ENCODE measurements at regions not wholly inside any gene's neighbourhood (a gene's known extent, or its start where the extent isn't known, plus 50 kb on each side); places are given as distances from the start of the nearest gene placed in this dataset.

DNA sequence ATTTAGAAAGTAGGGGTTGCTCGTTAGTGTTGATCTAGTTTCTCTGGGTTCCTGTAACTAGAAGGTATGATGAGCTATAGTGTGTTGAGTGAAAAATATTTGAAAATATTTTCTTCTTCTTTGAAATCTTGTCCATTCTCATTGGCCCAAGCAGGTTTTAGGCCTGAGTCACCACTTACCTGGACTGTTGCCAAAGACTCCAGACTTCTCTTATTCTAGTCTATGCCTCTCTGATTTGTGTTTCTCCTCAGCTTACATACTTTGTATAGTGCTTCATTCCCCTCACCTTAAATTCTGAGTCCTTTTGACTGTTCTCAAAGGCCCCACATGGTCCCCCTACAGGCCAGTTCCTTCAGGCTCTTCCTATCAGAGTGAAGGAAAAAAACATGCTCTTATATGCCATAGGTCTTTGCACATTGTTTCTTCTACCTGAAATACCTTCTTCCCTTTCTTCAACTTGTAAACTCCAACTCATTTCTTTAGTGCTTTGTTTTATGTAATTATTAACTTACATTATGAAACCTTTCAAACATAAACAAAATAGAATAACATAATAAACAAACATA, 258.2 kb downstream of the PPP1R2C start:
- no peaks in the 10 kb centered on the region for H3K4me1 ChIP-seq (ENCODE audit: control insufficient read depth in 5 of 5, insufficient read depth in 5 of 5, low read length in 5 of 5)

GRCh38 chrX:42515939-42516338, 262.0 kb downstream of the PPP1R2C start:
- no peak overlapping the region for H3K27ac ChIP-seq (ENCODE audit: low read depth in 1 of 2, low read length in 1 of 2)
- WGBS, 2 donors: 87 to 93% methylated on average over 1 of the region's 1 CpG
- DNase-seq: no peak
- TF ChIP-seq, protein P1, sequence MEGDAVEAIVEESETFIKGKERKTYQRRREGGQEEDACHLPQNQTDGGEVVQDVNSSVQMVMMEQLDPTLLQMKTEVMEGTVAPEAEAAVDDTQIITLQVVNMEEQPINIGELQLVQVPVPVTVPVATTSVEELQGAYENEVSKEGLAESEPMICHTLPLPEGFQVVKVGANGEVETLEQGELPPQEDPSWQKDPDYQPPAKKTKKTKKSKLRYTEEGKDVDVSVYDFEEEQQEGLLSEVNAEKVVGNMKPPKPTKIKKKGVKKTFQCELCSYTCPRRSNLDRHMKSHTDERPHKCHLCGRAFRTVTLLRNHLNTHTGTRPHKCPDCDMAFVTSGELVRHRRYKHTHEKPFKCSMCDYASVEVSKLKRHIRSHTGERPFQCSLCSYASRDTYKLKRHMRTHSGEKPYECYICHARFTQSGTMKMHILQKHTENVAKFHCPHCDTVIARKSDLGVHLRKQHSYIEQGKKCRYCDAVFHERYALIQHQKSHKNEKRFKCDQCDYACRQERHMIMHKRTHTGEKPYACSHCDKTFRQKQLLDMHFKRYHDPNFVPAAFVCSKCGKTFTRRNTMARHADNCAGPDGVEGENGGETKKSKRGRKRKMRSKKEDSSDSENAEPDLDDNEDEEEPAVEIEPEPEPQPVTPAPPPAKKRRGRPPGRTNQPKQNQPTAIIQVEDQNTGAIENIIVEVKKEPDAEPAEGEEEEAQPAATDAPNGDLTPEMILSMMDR (IDR thresholded peaks at IDR 0.05; ENCODE audit: control extremely low read depth, extremely low read depth): no peak
- H3K27me3 ChIP-seq (ENCODE audit: control insufficient read depth in 3 of 3, insufficient read depth in 3 of 3, low read length in 2 of 3): peaks cover 0 to 2% (median 0%) of the 10 kb centered on the region in 3 donors
- ATAC-seq (ENCODE audit: insufficient read depth, low FRiP score): no peak
- no peak overlapping the region for H3K9ac ChIP-seq (ENCODE audit: insufficient read depth in 1 of 2, low read length in 2 of 2)
- H3K36me3 ChIP-seq (ENCODE audit: control insufficient read depth in 4 of 4, insufficient read depth in 4 of 4, low read length in 4 of 4): no peaks in the 10 kb centered on the region
- peaks cover 0 to 2% (median 0%) of the 10 kb centered on the region in 4 donors for H3K9me3 ChIP-seq (ENCODE audit: control insufficient read depth in 4 of 4, insufficient read depth in 3 of 4, low read length in 3 of 4)
- H3K4me3 ChIP-seq: no peak overlapping the region
- H3K4me1 ChIP-seq (ENCODE audit: control insufficient read depth in 5 of 5, insufficient read depth in 5 of 5, low read length in 5 of 5): no peaks in the 10 kb centered on the region

More for the DNA sequence above, 258.2 kb downstream of the PPP1R2C start:
- H3K4me3 ChIP-seq: no peak overlapping the region
- TF ChIP-seq, protein P1 (IDR thresholded peaks at IDR 0.05; ENCODE audit: control extremely low read depth, extremely low read depth): no peak
- no peak overlapping the region for H3K27ac ChIP-seq (ENCODE audit: low read depth in 1 of 2, low read length in 1 of 2)
- no peak overlapping the region for H3K9ac ChIP-seq (ENCODE audit: insufficient read depth in 1 of 2, low read length in 2 of 2)
- peaks cover 0 to 3% (median 2%) of the 10 kb centered on the region in 3 donors for H3K27me3 ChIP-seq (ENCODE audit: control insufficient read depth in 3 of 3, insufficient read depth in 3 of 3, low read length in 2 of 3)
- ATAC-seq (ENCODE audit: insufficient read depth, low FRiP score) (no peak), DNase-seq (peak in 2 of 3 donors; percentile 3 to 13)
- no peaks in the 10 kb centered on the region for H3K36me3 ChIP-seq (ENCODE audit: control insufficient read depth in 4 of 4, insufficient read depth in 4 of 4, low read length in 4 of 4)
- WGBS, 2 donors: 80 to 82% methylated on average over 1 of the region's 1 CpG
- H3K9me3 ChIP-seq (ENCODE audit: control insufficient read depth in 4 of 4, insufficient read depth in 3 of 4, low read length in 3 of 4): no peaks in the 10 kb centered on the region

- 59 to 89% methylated on average over 7 of the region's 7 CpGs for WGBS, 2 donors
- Histone ChIP-seq H3K27ac (ENCODE audit: low read depth in 1 of 2, low read length in 1 of 2) (no peak overlapping the region), H3K4me3 (no peak overlapping the region), H3K9ac (ENCODE audit: insufficient read depth in 1 of 2, low read length in 2 of 2) (no peak overlapping the region), H3K36me3 (ENCODE audit: control insufficient read depth in 4 of 4, insufficient read depth in 4 of 4, low read length in 4 of 4) (no peaks in the 10 kb centered on the region), H3K9me3 (ENCODE audit: control insufficient read depth in 4 of 4, insufficient read depth in 3 of 4, low read length in 3 of 4) (no peaks in the 10 kb centered on the region), H3K4me1 (ENCODE audit: control insufficient read depth in 5 of 5, insufficient read depth in 5 of 5, low read length in 5 of 5) (no peaks in the 10 kb centered on the region), H3K27me3 (ENCODE audit: control insufficient read depth in 3 of 3, insufficient read depth in 3 of 3, low read length in 2 of 3) (peaks cover 0 to 8% (median 2%) of the 10 kb centered on the region in 3 donors)
- no peak for DNase-seq
- no peak for ATAC-seq (ENCODE audit: insufficient read depth, low FRiP score)
- TF ChIP-seq, protein P1 (IDR thresholded peaks at IDR 0.05; ENCODE audit: control extremely low read depth, extremely low read depth): no peak
These were observed 272.9 kb downstream of the PPP1R2C start for GRCh38 chrX:42505016-42505415.

DNA sequence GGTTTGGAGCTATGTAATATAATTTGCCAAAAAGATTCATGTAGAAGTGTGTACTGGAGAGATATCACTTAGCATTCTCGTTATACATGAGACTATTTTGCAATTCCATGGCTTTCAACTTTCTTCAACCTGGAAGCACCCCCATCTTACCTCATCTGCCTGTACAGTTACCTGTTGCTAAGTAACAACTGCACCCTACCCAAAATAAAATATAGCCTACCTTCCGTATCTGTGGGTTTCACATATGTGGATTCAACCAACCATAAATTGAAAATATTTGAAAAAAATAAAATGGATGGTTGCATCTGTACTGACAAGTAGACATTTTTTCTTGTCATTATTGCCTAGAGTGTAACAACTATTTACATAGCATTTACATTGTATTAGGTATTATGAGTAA, 278.3 kb downstream of the PPP1R2C start:
- 77 to 89% methylated on average over 2 of the region's 2 CpGs for WGBS, 2 donors

More for the DNA sequence above, 278.3 kb downstream of the PPP1R2C start:
- Histone ChIP-seq H3K9me3 (ENCODE audit: control insufficient read depth in 4 of 4, insufficient read depth in 3 of 4, low read length in 3 of 4) (no peaks in the 10 kb centered on the region), H3K27me3 (ENCODE audit: control insufficient read depth in 3 of 3, insufficient read depth in 3 of 3, low read length in 2 of 3) (peaks cover 0 to 16% (median 8%) of the 10 kb centered on the region in 3 donors), H3K27ac (ENCODE audit: low read depth in 1 of 2, low read length in 1 of 2) (no peak overlapping the region), H3K36me3 (ENCODE audit: control insufficient read depth in 4 of 4, insufficient read depth in 4 of 4, low read length in 4 of 4) (no peaks in the 10 kb centered on the region), H3K4me3 (no peak overlapping the region), H3K4me1 (ENCODE audit: control insufficient read depth in 5 of 5, insufficient read depth in 5 of 5, low read length in 5 of 5) (no peaks in the 10 kb centered on the region), H3K9ac (ENCODE audit: insufficient read depth in 1 of 2, low read length in 2 of 2) (no peak overlapping the region)
- no peak for DNase-seq
- TF ChIP-seq, protein P1 (IDR thresholded peaks at IDR 0.05; ENCODE audit: control extremely low read depth, extremely low read depth): no peak
- ATAC-seq (ENCODE audit: insufficient read depth, low FRiP score): no peak

Measured in lung (tissue), 11 donors.